SK-N-SH (cell line): ENCODE measurements at regions not wholly inside any gene's neighbourhood (a gene's known extent, or its start where the extent isn't known, plus 50 kb on each side); places are given as distances from the start of the nearest gene placed in this dataset.

ENCODE experiments used
- CTCF ChIA-PET: fragments of 300-600, 350-600 bp; formaldehyde crosslinking; extraction: SDS; loops from one replicate; lab custom pipeline; 2021; lab: Yijun Ruan, JAX
- POLR2A ChIA-PET: fragments of 350-600 bp; sonication (Branson Sonifier 250); formaldehyde crosslinking; extraction: SDS; loops from one replicate; lab custom pipeline; 2020; ENCODE audit warnings: antibody characterized with exemption, inconsistent platforms; lab: Yijun Ruan, JAX
- DNase-seq: peaks from one replicate; pipeline ENCODE4 v3.0.0; 2012
- H2AFZ ChIP-seq: fragments of 200-600 bp; sonication (generic); 2 replicates; pipeline ENCODE4 v1.8.1; 2016; ENCODE audit warnings: antibody characterized with exemption, mild to moderate bottlenecking, low read depth
- H3F3A ChIP-seq: fragments of 200-600 bp; sonication (generic); replicated peaks from 2 replicates; pipeline ENCODE3; 2016; ENCODE audit warnings: antibody characterized with exemption, mild to moderate bottlenecking; ENCODE audit not compliant: insufficient read depth
- H3K27ac ChIP-seq, 2 experiments: fragments of 200-500 bp in 1 of 2; fragments of 200-600 bp in 1 of 2; sonication (Bioruptor generic) in 1 of 2; sonication (generic), shearing (Covaris generic) in 1 of 2; 2 replicates each; pipeline versions ENCODE4 v1.5.1 to v1.6.1; 2014 to 2016; ENCODE audit warnings: low read depth in 2 of 2, inconsistent platforms in 1 of 2, low read length in 1 of 2, mild to moderate bottlenecking in 1 of 2, mixed read lengths in 1 of 2
- H3K27me3 ChIP-seq: fragments of 200-600 bp; sonication (generic), shearing (Covaris generic); 2 replicates; pipeline ENCODE4 v1.6.1; 2016; ENCODE audit warnings: mixed run types; ENCODE audit not compliant: insufficient read depth
- H3K36me3 ChIP-seq, 2 experiments: fragments of 200-500 bp in 1 of 2; fragments of 200-600 bp in 1 of 2; sonication (Bioruptor generic) in 1 of 2; sonication (generic) in 1 of 2; replicated peaks in 1 of 2; 2 replicates each; pipeline versions ENCODE3 to v1.5.1; 2014 to 2016; ENCODE audit warnings: low read length in 1 of 2, mild to moderate bottlenecking in 1 of 2; ENCODE audit not compliant: insufficient read depth in 2 of 2, control insufficient read depth in 1 of 2
- H3K4me1 ChIP-seq, 2 experiments: fragments of 200-500 bp in 1 of 2; fragments of 200-600 bp in 1 of 2; sonication (Bioruptor generic) in 1 of 2; sonication (generic), shearing (Covaris generic) in 1 of 2; 2 replicates each; pipeline versions ENCODE4 v1.5.1 to v1.6.1; 2014 to 2016; ENCODE audit warnings: low read depth in 1 of 2, low read length in 1 of 2, mixed run types in 1 of 2; ENCODE audit not compliant: insufficient read depth in 2 of 2, control insufficient read depth in 1 of 2
- H3K4me2 ChIP-seq: fragments of 200-600 bp; sonication (generic), shearing (Covaris generic); 2 replicates; pipeline ENCODE4 v1.6.1; 2017; ENCODE audit warnings: mixed run types
- H3K4me3 ChIP-seq, 2 experiments: fragments of 200-500 bp in 1 of 2; fragments of 200-600 bp in 1 of 2; sonication (Bioruptor generic) in 1 of 2; sonication (generic), shearing (Covaris generic) in 1 of 2; 2 replicates each; pipeline versions ENCODE4 v1.5.1 to v1.8.1; 2014 to 2016; ENCODE audit warnings: low read depth in 2 of 2, inconsistent platforms in 1 of 2, low read length in 1 of 2, mild to moderate bottlenecking in 1 of 2, mixed read lengths in 1 of 2, moderate library complexity in 1 of 2
- H3K79me2 ChIP-seq: fragments of 200-600 bp; sonication (generic); 2 replicates; pipeline ENCODE4 v1.8.1; 2017; ENCODE audit warnings: mild to moderate bottlenecking; ENCODE audit not compliant: insufficient read depth
- H3K9ac ChIP-seq: fragments of 200-600 bp; sonication (generic); 2 replicates; pipeline ENCODE4 v1.6.1; 2017; ENCODE audit warnings: mixed run types
- H3K9me2 ChIP-seq: fragments of 200-600 bp; sonication (generic); 2 replicates; pipeline ENCODE4 v1.6.1; 2017; ENCODE audit warnings: mixed run types
- H3K9me3 ChIP-seq: fragments of 200-600 bp; sonication (generic); 2 replicates; pipeline ENCODE4 v1.6.1; 2017; ENCODE audit warnings: mixed run types, mild to moderate bottlenecking, moderate library complexity
- H4K20me1 ChIP-seq: fragments of 200-600 bp; sonication (generic); 2 replicates; pipeline ENCODE4 v1.6.1; 2017; ENCODE audit warnings: mild to moderate bottlenecking, mixed run types; ENCODE audit not compliant: insufficient read depth
- CHD2 ChIP-seq: fragments of 150-350 bp; IDR thresholded peaks from 2 replicates; pipeline ENCODE4 v1.6.1; 2018; ENCODE audit warnings: low read length; ENCODE audit not compliant: partially characterized antibody
- EZH2phosphoT487 ChIP-seq: fragments of 200-600 bp; sonication (generic); IDR thresholded peaks from 2 replicates; pipeline ENCODE4 v1.6.1; 2017; ENCODE audit warnings: low read depth, mixed run types, mild to moderate bottlenecking, antibody characterized with exemption, moderate library complexity, borderline replicate concordance
- JUND ChIP-seq: IDR thresholded peaks from 2 replicates; pipeline ENCODE4 v1.4.0; 2012
- MEF2A ChIP-seq: IDR thresholded peaks from 2 replicates; pipeline ENCODE4 v1.4.0; 2012; ENCODE audit warnings: low read depth, borderline replicate concordance
- MXI1 ChIP-seq: IDR thresholded peaks from 2 replicates; pipeline ENCODE4 v1.6.1; 2012; ENCODE audit warnings: mild to moderate bottlenecking, low read depth, low read length, improper control_type of control experiment
- NRF1 ChIP-seq: IDR thresholded peaks from 2 replicates; pipeline ENCODE4 v1.6.1; 2012; ENCODE audit warnings: low read depth, mild to moderate bottlenecking, low read length
- RAD21 ChIP-seq: IDR thresholded peaks from 2 replicates; pipeline ENCODE4 v1.6.1; 2012; ENCODE audit warnings: mild to moderate bottlenecking, low read length
- RCOR1 ChIP-seq: fragments of 150-350 bp; IDR thresholded peaks from 2 replicates; pipeline ENCODE4 v1.6.1; 2017; ENCODE audit warnings: antibody characterized with exemption, low read length
- RFX5 ChIP-seq: IDR thresholded peaks from 2 replicates; pipeline ENCODE4 v1.6.1; 2012; ENCODE audit warnings: mild to moderate bottlenecking, improper control_type of control experiment, low read length
- RXRA ChIP-seq: IDR thresholded peaks from 2 replicates; pipeline ENCODE4 v1.4.0; 2012; ENCODE audit warnings: low read depth, mild to moderate bottlenecking, borderline replicate concordance
- SMC3 ChIP-seq: IDR thresholded peaks from 2 replicates; pipeline ENCODE4 v1.6.1; 2012; ENCODE audit warnings: low read depth, low read length, improper control_type of control experiment
- TCF12 ChIP-seq: IDR thresholded peaks from 2 replicates; pipeline ENCODE4 v1.4.0; 2012
- YY1 ChIP-seq: IDR thresholded peaks from 2 replicates; pipeline ENCODE4 v1.4.0; 2012; ENCODE audit warnings: low read depth, mild to moderate bottlenecking
- WGBS: methylation state at CpG from one replicate; pipeline ENCODE4 v1.1.6; 2017; ENCODE audit warnings: low lambda C conversion rate; 5-methylcytosine and 5-hydroxymethylcytosine counted together
- TF ChIP-seq, protein P1 (sequence below): IDR thresholded peaks from 2 replicates; pipeline ENCODE4 v1.4.0; 2012; ENCODE audit warnings: low read depth, borderline replicate concordance
- TF ChIP-seq, protein P2 (sequence below): IDR thresholded peaks from 2 replicates; pipeline ENCODE4 v1.4.0; 2012; ENCODE audit warnings: low read depth

DNA sequence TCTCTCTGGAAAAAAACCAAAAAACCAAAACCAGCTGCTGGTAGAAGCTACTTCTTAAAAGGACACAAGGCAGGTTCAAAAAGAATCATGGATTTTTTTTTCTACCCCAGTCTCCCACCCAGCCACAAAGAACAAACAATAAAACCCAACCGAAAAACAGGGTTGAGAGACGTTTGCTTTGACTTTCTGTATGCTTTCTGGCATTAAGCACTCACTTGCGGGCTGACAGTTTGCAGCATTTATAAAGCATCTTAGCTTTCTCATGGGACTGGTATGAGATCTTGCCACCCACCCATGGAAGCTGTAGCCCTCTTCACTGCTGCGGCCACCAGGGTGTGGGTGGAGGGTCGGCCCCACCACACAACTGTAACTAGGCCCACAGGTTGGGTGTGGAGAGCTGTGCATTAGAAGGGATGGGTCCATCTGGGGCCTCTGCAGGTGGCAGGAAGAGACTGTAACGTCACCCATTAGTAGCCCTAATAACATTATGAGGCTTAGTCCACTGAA lies 165.7 kb downstream of the RHOU start:
- Histone ChIP-seq H3K36me3 (no peaks in the 10 kb centered on the region), H3K9me3 (0 out of 2 replicates have a peak, but pooled peaks cover 5% of the 10 kb centered on the region), H3K4me2 (no peak overlapping the region), H2AFZ (no peak overlapping the region), H3K27ac (peak overlapping the region in 1 of 2 experiments; percentile 74; a peak in 2 of 4 replicates), H3K4me1 (peaks cover 4 to 46% of the 10 kb centered on the region in 2 experiments; a peak in 2 of 4 replicates), H3K9me2 (no peaks in the 10 kb centered on the region), H3F3A (peaks cover 9% of the 10 kb centered on the region), H3K9ac (no peak overlapping the region), H4K20me1 (0 out of 2 replicates have a peak, but pooled peaks cover 3% of the 10 kb centered on the region), H3K4me3 (no peak overlapping the region), H3K79me2 (no peaks in the 10 kb centered on the region), H3K27me3 (peaks cover 7% of the 10 kb centered on the region; the same call in 1 of the 2 replicates)
- ChIA-PET CTCF (interaction anchor here (0.9 to 4.8 kb wide), 7 partner anchors 10 to 327 kb away, joined by 3 to 24 read pairs (median 7); partner anchors contain the start of gene RHOU), POLR2A (interaction anchor here (0.8 to 1.4 kb wide), 3 partner anchors 19 to 165 kb away, joined by 3 to 6 read pairs (median 4); partner anchors contain the start of gene RHOU)
- no peak for TF ChIP-seq RXRA
- TF ChIP-seq RAD21: no peak
- TF ChIP-seq YY1: no peak
- TF ChIP-seq, protein P1, sequence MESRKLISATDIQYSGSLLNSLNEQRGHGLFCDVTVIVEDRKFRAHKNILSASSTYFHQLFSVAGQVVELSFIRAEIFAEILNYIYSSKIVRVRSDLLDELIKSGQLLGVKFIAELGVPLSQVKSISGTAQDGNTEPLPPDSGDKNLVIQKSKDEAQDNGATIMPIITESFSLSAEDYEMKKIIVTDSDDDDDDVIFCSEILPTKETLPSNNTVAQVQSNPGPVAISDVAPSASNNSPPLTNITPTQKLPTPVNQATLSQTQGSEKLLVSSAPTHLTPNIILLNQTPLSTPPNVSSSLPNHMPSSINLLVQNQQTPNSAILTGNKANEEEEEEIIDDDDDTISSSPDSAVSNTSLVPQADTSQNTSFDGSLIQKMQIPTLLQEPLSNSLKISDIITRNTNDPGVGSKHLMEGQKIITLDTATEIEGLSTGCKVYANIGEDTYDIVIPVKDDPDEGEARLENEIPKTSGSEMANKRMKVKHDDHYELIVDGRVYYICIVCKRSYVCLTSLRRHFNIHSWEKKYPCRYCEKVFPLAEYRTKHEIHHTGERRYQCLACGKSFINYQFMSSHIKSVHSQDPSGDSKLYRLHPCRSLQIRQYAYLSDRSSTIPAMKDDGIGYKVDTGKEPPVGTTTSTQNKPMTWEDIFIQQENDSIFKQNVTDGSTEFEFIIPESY: no peak
- no peak for TF ChIP-seq TCF12
- no peak for TF ChIP-seq MEF2A
- TF ChIP-seq JUND: no peak
- no peak for TF ChIP-seq EZH2phosphoT487
- TF ChIP-seq SMC3: no peak
- no peak for TF ChIP-seq NRF1
- no peak for TF ChIP-seq RFX5
- no peak for TF ChIP-seq MXI1
- TF ChIP-seq RCOR1: no peak
- no peak for DNase-seq
- WGBS: 87% methylated on average over 4 of the region's 6 CpGs

- DNase-seq: no peak
- Histone ChIP-seq H3K9ac (no peak overlapping the region), H3F3A (peaks cover 9% of the 10 kb centered on the region), H4K20me1 (0 out of 2 replicates have a peak, but pooled peaks cover 3% of the 10 kb centered on the region), H3K27ac (no peak overlapping the region), H3K4me3 (no peak overlapping the region), H3K36me3 (no peaks in the 10 kb centered on the region), H3K9me2 (no peaks in the 10 kb centered on the region), H3K4me2 (0 out of 2 replicates have a peak overlapping the region, but pooled peaks have one; percentile 2), H3K27me3 (peaks cover 7% of the 10 kb centered on the region; the same call in 1 of the 2 replicates), H2AFZ (no peak overlapping the region), H3K79me2 (no peaks in the 10 kb centered on the region), H3K4me1 (peaks cover 4 to 46% of the 10 kb centered on the region in 2 experiments; a peak in 2 of 4 replicates), H3K9me3 (0 out of 2 replicates have a peak, but pooled peaks cover 5% of the 10 kb centered on the region)
- WGBS: 69% methylated on average over 5 of the region's 5 CpGs
- ChIA-PET POLR2A (no interaction called here), CTCF (interaction anchor here (1.6 to 4.8 kb wide), 4 partner anchors 11 to 326 kb away, joined by 5 to 24 read pairs (median 8); partner anchors contain the start of gene RHOU)
- TF ChIP-seq, protein P2, sequence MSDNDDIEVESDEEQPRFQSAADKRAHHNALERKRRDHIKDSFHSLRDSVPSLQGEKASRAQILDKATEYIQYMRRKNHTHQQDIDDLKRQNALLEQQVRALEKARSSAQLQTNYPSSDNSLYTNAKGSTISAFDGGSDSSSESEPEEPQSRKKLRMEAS: no peak
- TF ChIP-seq CHD2: no peak
These were observed 166.8 kb downstream of the RHOU start for GRCh38 chr1:228901936-228902681.
